ENCODE measurements at regions not wholly inside any gene's neighbourhood (a gene's known extent, or its start where the extent isn't known, plus 50 kb on each side); places are given as distances from the start of the nearest gene placed in this dataset.

DNA sequence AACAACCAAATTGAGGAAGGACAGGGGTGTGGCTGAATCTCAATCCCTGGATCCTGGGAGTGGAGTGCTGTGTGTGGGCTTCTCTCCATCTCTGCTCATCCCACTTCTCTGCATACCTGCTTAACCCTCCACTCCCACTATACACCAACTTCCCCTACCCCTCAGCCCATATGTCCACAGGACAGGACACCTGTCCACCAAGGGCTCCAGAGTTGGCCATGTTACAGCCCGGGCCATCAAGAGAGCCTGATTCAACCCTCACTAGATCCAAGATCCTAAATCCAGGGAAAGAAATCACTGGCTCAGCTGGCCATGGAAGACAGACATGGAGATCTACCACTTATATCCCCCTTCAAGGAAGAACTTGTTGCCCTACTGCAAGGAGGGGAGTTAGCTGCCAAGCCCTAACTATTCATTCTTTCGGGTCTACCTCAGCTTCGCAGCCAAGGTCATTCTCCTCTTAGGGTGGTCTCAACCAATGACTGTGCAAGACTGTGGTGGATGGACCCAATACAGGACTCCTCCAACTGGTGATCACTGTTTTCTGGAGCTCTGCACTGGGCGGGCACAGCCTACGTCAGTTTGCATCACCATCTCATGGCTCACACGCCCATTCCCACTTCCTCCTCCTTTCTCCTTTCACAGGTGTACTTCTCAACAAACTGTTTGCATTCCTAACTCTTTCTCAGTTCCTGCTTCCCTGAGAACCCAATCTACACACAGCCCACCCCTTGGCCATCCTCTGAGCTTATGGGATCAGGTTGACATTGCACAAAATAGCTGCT, 53.7 kb upstream of the ZBTB43 start:
- H3K4me1 Mint-ChIP-seq = peaks cover 40% of the 10 kb centered on the region
- DNase-seq = no peak
- no peaks in the 10 kb centered on the region for H3K36me3 Mint-ChIP-seq
- no peak overlapping the region for H3K27ac Mint-ChIP-seq
- H3K27me3 Mint-ChIP-seq = peaks cover 23% of the 10 kb centered on the region
- no peaks in the 10 kb centered on the region for H3K9me3 Mint-ChIP-seq
- no peak overlapping the region for H3K4me3 Mint-ChIP-seq
- CTCF ChIA-PET = interaction anchor here (0.8 kb wide), 1 partner anchor 45 kb away, joined by 4 read pairs; no protein-coding TSS in a partner anchor

DNA sequence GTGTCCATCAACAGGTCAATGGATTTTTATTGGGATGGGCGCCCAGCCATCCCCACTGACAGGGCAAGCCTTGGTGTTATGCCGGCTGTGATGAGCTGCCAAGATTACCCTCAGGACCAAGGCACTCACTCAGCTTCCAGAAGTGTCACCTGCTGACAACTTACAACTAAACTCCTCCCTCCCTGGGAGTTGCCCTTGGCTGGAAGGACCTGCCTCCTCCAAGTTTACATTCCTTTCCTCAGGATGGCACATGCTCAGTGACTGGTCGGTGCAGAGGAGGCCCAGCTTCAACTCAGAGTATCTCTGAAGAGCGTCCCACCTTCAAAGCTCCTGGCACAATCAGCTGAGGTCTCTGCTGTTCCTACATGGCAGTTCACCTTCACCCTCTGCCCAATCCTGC, 52.5 kb upstream of the ZBTB43 start:
- Mint-ChIP-seq H3K4me1 (peaks cover 30% of the 10 kb centered on the region), H3K36me3 (no peaks in the 10 kb centered on the region), H3K27ac (no peak overlapping the region), H3K27me3 (peaks cover 23% of the 10 kb centered on the region), H3K9me3 (no peaks in the 10 kb centered on the region), H3K4me3 (no peak overlapping the region)
- no peak for DNase-seq
- CTCF ChIA-PET = interaction anchor here (1.1 to 2.5 kb wide), 3 partner anchors 11 to 62 kb away, joined by 3 to 15 read pairs (median 4); no protein-coding TSS in a partner anchor

GRCh38 chr9:126752881-126753670, 51.8 kb upstream of the ZBTB43 start:
- CTCF ChIA-PET = interaction anchor here (1.0 to 2.5 kb wide), 4 partner anchors 11 to 63 kb away, joined by 3 to 15 read pairs (median 4); no protein-coding TSS in a partner anchor
- H3K27ac Mint-ChIP-seq = no peak overlapping the region

DNA sequence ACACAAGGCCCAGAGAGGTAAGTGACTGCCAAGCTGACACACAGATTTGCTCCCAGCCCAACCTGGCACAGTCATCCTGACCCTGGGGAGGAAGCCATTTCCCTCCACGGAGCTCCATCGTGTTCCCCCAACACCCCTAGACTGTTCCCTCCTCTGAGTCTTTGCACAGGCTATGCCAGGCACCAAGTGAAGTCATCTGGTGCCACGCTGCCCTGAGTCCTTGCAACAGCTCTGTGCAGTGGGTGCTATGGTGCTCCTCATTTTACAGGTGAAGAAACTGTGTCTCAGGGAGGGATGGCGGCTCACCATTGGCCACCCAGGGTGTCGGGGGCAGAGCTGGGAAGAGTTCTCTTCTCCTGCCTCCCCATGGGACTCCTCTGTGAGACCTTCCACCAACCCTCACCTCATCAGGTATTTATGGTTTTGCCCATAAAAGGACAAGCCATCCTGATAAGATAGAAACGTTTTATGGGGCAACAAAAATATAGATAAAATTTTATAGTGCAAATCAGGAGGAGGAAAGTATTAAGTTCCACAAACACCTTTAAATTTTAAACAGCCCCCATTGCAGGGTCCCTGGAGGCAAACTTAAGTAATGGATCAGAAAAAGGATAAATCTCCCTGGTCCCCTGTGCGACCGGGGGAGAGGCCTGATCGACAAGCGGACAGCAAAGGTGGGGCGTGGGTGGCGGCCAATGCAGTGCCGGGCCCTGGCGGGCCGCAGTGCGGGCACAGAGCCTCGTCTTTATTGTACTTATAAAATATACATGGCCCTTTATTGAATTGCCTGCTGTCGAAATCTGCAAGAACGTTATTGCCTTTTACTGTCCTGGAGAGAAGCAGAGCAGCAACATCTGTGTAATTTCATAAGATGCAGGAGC, 50.2 kb upstream of the ZBTB43 start:
- CTCF ChIA-PET = interaction anchor here (2.5 kb wide), 1 partner anchor 49 kb away, joined by 15 read pairs; no protein-coding TSS in a partner anchor
- H3K9me3 Mint-ChIP-seq = no peaks in the 10 kb centered on the region
- no peaks in the 10 kb centered on the region for H3K36me3 Mint-ChIP-seq
- no peak for DNase-seq
- peaks cover 12% of the 10 kb centered on the region for H3K4me1 Mint-ChIP-seq
- H3K27ac Mint-ChIP-seq = no peak overlapping the region
- peaks cover 31% of the 10 kb centered on the region for H3K27me3 Mint-ChIP-seq
- no peak overlapping the region for H3K4me3 Mint-ChIP-seq

More at GRCh38 chr9:126752881-126753670, 51.8 kb upstream of the ZBTB43 start:
- no peak for DNase-seq
- no peaks in the 10 kb centered on the region for H3K36me3 Mint-ChIP-seq
- peaks cover 26% of the 10 kb centered on the region for H3K27me3 Mint-ChIP-seq
- peaks cover 23% of the 10 kb centered on the region for H3K4me1 Mint-ChIP-seq
- H3K4me3 Mint-ChIP-seq = no peak overlapping the region
- H3K9me3 Mint-ChIP-seq = no peaks in the 10 kb centered on the region
